ENCODE measurements at regions not wholly inside any gene's neighbourhood (a gene's known extent, or its start where the extent isn't known, plus 50 kb on each side); places are given as distances from the start of the nearest gene placed in this dataset.
"Not testable (repeated sequence)": the region's sequence is repeated elsewhere in the genome, so short reads cannot be mapped to it uniquely, and the experiment has no call there.

GRCh38 chr9:62837254-62837911 is 1647.5 kb downstream of the SPATA31A7 start:
- DNase-seq: peak in 3 of 4 experiments; percentile 14 to 36 (median 30)

- DNase-seq: peak; percentile 74 to 94 (median 86)
These were observed 1648.3 kb downstream of the SPATA31A7 start for GRCh38 chr9:62838024-62838718.

- DNase-seq: not testable (repeated sequence)
These were observed 1649.3 kb downstream of the SPATA31A7 start for GRCh38 chr9:62839168-62839567.

- DNase-seq: not testable (repeated sequence)
These were observed 1653.3 kb downstream of the SPATA31A7 start for GRCh38 chr9:62843145-62843544.

- DNase-seq: not testable (repeated sequence)
These were observed 1654.0 kb downstream of the SPATA31A7 start for GRCh38 chr9:62843706-62844290.

- DNase-seq: not testable (repeated sequence)
These were observed 1654.9 kb downstream of the SPATA31A7 start for GRCh38 chr9:62844681-62845185.

GRCh38 chr9:62848258-62848657 is 1658.4 kb downstream of the SPATA31A7 start:
- DNase-seq: not testable (repeated sequence)

- DNase-seq: not testable (repeated sequence)
These were observed 1660.2 kb downstream of the SPATA31A7 start for GRCh38 chr9:62849991-62850390.

DNA sequence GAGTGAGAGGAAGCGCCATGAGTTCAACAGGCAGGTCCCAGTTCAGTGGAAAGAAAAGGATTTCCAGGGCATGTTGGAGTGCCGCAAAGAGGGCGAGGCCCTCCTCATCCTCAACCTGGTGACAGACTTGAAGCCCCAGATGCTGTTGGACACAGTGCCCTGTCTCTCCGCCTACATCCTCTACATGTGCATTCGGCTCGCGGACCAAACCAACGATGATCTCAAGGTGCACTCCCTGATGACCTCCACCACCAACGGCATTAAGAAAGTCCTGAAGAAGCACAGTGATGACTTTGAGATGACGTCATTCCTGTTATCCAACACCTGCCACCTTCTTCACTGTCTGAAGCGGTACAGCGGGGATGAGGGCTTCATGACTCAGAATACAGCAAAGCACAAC is 1667.4 kb downstream of the SPATA31A7 start:
- not testable (repeated sequence) for DNase-seq

- not testable (repeated sequence) for DNase-seq
These were observed 1668.4 kb downstream of the SPATA31A7 start for GRCh38 chr9:62858240-62858639.

DNA sequence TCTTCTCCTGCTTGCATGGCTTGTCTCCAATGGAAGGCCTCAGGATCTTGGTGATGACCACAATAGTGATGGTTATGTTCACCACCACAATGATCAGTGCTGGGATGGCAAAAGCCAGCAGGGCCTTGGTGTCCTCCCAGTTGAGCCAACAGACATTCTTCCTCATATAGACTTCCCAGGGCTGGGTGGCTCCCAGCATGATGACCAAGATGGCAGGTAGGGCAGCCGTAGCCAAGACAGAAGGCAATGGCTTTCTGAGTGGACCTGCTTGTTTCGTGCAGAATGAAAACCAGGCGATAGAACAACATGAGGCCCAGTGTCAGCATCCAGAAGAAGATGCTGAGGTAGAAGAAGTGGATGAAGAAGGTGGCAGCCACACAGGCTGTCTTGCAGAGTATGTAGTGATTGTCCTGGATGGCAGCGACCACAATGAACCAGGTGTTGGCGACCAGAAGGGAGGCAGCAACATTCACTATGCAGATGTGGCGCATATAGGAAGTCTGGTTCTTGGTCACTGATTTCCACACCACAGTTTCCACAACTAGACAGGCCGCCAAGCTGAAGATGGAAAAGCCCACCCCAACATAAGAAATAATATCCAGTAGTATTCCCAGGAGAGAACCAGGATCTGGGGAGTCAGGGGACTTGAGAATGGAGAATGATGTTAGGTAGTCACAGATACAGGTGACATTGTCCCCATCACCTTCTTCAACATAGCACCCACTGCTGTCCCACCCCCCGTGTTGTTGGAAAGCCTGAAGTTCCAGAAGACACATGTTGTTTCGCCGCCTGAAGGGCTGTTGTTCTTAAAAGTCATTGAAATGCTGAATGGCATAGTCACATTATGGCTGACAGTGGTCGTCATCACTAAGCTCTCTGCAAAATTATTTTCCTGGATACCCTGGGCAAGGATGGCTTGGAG is 1671.4 kb downstream of the SPATA31A7 start:
- not testable (repeated sequence) for DNase-seq

- not testable (repeated sequence) for DNase-seq
These were observed 1672.3 kb downstream of the SPATA31A7 start for GRCh38 chr9:62862180-62862579.

- DNase-seq: not testable (repeated sequence)
These were observed 1673.5 kb downstream of the SPATA31A7 start for GRCh38 chr9:62863319-62863718.

GRCh38 chr9:62863867-62864266 is 1674.0 kb downstream of the SPATA31A7 start:
- not testable (repeated sequence) for DNase-seq

- DNase-seq: peak; percentile 13 to 66 (median 43)
These were observed 1674.9 kb downstream of the SPATA31A7 start for GRCh38 chr9:62864481-62865469.

DNA sequence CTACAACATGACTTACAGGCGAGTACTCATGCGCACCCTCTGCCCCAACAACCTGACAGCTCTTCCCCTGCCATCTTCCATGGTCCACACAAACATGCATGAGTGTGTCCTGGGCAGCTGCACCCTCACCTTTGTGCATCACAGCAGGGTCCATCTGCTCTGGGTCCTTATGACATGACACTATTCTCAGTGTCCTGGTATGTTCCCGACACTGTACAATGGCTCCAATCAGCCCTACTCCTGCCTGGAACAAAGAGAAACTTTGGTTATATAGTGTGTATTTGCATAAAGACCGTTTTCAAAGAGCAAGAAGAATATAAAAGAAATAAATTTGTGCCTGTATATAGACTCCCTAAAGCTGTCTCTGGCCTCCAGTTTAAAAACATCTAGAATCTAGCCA is 1679.2 kb downstream of the SPATA31A7 start:
- not testable (repeated sequence) for DNase-seq

DNA sequence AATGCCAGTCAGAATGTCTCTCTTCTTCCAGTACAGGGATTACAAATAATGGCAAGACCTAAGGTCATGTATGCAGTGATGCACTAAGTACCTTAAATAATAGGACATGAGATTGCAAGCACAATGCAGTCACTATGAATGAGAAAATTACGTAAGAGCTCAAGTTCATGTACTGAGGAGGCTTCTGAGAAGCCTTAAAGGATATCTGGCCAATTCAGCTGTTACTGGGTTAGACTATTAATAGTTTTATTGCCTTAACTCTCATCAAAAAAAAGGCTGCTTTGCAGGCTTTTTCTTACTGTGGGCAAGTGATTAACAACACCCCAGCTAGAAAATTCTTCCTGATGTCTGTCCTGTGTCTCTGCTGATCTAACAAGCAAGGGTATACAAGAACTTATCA is 1681.9 kb downstream of the SPATA31A7 start:
- not testable (repeated sequence) for DNase-seq

DNA sequence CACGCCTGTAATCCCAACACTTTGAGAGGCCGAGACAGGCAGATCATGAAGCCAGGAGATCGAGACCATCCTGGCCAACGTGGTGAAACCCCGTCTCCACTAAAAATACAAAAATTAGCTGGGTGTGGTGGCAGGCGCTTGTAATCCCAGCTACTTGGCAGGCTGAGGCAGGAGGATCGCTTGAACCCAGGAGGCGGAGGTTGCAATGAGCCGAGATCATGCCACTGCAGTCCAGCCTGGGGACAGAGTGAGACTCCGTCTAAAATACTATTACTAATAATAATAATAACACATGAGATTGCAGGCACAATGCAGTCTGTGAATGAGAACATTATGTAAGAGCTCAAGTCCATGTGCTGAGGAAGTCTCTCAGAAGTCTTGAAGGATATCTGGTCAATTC is 1684.4 kb downstream of the SPATA31A7 start:
- not testable (repeated sequence) for DNase-seq

GRCh38 chr9:62874745-62875599 is 1685.1 kb downstream of the SPATA31A7 start:
- not testable (repeated sequence) for DNase-seq

DNA sequence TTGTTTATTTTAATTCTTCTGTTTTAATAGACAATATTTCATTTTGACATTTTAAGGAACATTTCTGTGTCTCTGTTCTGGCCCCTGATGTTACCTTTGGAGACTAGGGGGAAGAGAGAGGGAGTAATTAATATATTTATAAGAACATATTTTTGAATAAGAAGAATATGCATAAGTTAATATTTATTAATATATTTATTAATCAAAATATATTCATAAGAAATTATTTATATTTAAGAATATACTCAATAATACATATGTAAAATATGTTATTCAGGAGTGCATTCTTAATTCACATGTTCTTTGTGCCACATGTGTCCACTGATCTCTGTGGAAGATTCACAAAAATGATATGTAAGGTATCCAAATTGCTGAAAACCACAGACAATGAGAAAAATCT is 1687.7 kb downstream of the SPATA31A7 start:
- not testable (repeated sequence) for DNase-seq

All from suppressor macrophage (primary cell).